ENCODE measurements at regions not wholly inside any gene's neighbourhood (a gene's known extent, or its start where the extent isn't known, plus 50 kb on each side); places are given as distances from the start of the nearest gene placed in this dataset.

- TF ChIP-seq CTCF (conservative IDR thresholded peaks at IDR 0.05; ENCODE audit: low read length): no peak
- TF ChIP-seq EZH2phosphoT487 (IDR thresholded peaks at IDR 0.05; ENCODE audit: borderline replicate concordance, low read depth, low read length): no peak
Observed at GRCh38 chr11:128171506-128171905, 415.9 kb downstream of the ETS1 start.
